ENCODE measurements at regions not wholly inside any gene's neighbourhood (a gene's known extent, or its start where the extent isn't known, plus 50 kb on each side); places are given as distances from the start of the nearest gene placed in this dataset.
"Not testable (repeated sequence)": the region's sequence is repeated elsewhere in the genome, so short reads cannot be mapped to it uniquely, and the experiment has no call there.

- H3K36me3 ChIP-seq (ENCODE audit: control insufficient read depth, insufficient read depth, low read length); H3K4me1 ChIP-seq (ENCODE audit: control insufficient read depth, insufficient read depth, low read length); H3K4me3 ChIP-seq (ENCODE audit: insufficient read depth, low read depth, low read length); H3K9me3 ChIP-seq (ENCODE audit: control insufficient read depth, low read length); H3K27me3 ChIP-seq (ENCODE audit: control insufficient read depth, insufficient read depth, low read length, poor library complexity, severe bottlenecking); H3K27ac ChIP-seq (ENCODE audit: insufficient read depth, low read depth, low read length, poor library complexity, severe bottlenecking): not testable (repeated sequence)
- WGBS, 2 experiments, result 88 to 91% methylated on average over 32 to 33 of the region's 33 CpGs
Observed at GRCh38 chr6:91052473-91053450, 465.9 kb upstream of the MAP3K7 start.

- Histone ChIP-seq H3K36me3 (ENCODE audit: control insufficient read depth, insufficient read depth, low read length) (no peaks in the 10 kb centered on the region), H3K27me3 (ENCODE audit: control insufficient read depth, insufficient read depth, low read length, poor library complexity, severe bottlenecking) (no peaks in the 10 kb centered on the region), H3K9me3 (ENCODE audit: control insufficient read depth, low read length) (no peaks in the 10 kb centered on the region), H3K4me1 (ENCODE audit: control insufficient read depth, insufficient read depth, low read length) (no peaks in the 10 kb centered on the region), H3K27ac (ENCODE audit: insufficient read depth, low read depth, low read length, poor library complexity, severe bottlenecking) (no peak overlapping the region), H3K4me3 (ENCODE audit: insufficient read depth, low read depth, low read length) (no peak overlapping the region)
- WGBS, 2 experiments, result 100% methylated on average over 1 of the region's 1 CpG
Observed at GRCh38 chr6:91045161-91045560, 458.3 kb upstream of the MAP3K7 start.

- Histone ChIP-seq H3K27me3 (ENCODE audit: control insufficient read depth, insufficient read depth, low read length, poor library complexity, severe bottlenecking) (no peaks in the 10 kb centered on the region), H3K36me3 (ENCODE audit: control insufficient read depth, insufficient read depth, low read length) (no peaks in the 10 kb centered on the region), H3K9me3 (ENCODE audit: control insufficient read depth, low read length) (no peaks in the 10 kb centered on the region), H3K4me3 (ENCODE audit: insufficient read depth, low read depth, low read length) (no peak overlapping the region), H3K27ac (ENCODE audit: insufficient read depth, low read depth, low read length, poor library complexity, severe bottlenecking) (no peak overlapping the region), H3K4me1 (ENCODE audit: control insufficient read depth, insufficient read depth, low read length) (no peaks in the 10 kb centered on the region)
- 74 to 97% methylated on average over 2 of the region's 2 CpGs for WGBS, 2 experiments
Observed at GRCh38 chr6:91043751-91044150, 456.9 kb upstream of the MAP3K7 start.

DNA sequence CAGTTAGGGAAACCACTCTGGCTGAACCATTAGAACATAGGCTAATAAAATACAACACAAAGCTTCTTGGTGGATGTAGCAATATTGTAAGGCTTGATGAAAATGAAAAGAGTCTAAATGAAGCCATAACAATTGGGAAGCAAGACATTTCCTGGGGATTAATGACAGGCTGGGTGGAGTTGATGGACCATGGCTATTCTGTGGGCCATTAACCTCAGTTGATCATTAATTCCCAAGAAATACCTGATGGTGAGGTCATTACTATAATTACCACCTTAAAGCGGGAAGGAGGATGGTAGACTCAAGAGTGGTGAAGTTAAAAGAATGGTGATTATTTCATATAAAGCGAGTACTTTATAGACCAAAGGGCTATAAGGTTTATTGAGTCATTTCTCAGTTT, 455.8 kb upstream of the MAP3K7 start:
- Histone ChIP-seq H3K9me3 (ENCODE audit: control insufficient read depth, low read length) (no peaks in the 10 kb centered on the region), H3K4me3 (ENCODE audit: insufficient read depth, low read depth, low read length) (no peak overlapping the region), H3K4me1 (ENCODE audit: control insufficient read depth, insufficient read depth, low read length) (no peaks in the 10 kb centered on the region), H3K27ac (ENCODE audit: insufficient read depth, low read depth, low read length, poor library complexity, severe bottlenecking) (no peak overlapping the region), H3K36me3 (ENCODE audit: control insufficient read depth, insufficient read depth, low read length) (no peaks in the 10 kb centered on the region), H3K27me3 (ENCODE audit: control insufficient read depth, insufficient read depth, low read length, poor library complexity, severe bottlenecking) (no peaks in the 10 kb centered on the region)
- WGBS, 2 experiments, result 94 to 98% methylated on average over 2 of the region's 2 CpGs

GRCh38 chr6:91033964-91034363, 447.1 kb upstream of the MAP3K7 start:
- H3K36me3 ChIP-seq (ENCODE audit: control insufficient read depth, insufficient read depth, low read length), result no peaks in the 10 kb centered on the region
- 86% methylated on average over 1 of the region's 2 CpGs; no CpG with 5 or more reads in 1 of the 2 experiments for WGBS, 2 experiments
- no peak overlapping the region for H3K4me3 ChIP-seq (ENCODE audit: insufficient read depth, low read depth, low read length)
- no peaks in the 10 kb centered on the region for H3K4me1 ChIP-seq (ENCODE audit: control insufficient read depth, insufficient read depth, low read length)
- no peaks in the 10 kb centered on the region for H3K9me3 ChIP-seq (ENCODE audit: control insufficient read depth, low read length)
- H3K27ac ChIP-seq (ENCODE audit: insufficient read depth, low read depth, low read length, poor library complexity, severe bottlenecking), result no peak overlapping the region
- H3K27me3 ChIP-seq (ENCODE audit: control insufficient read depth, insufficient read depth, low read length, poor library complexity, severe bottlenecking), result no peaks in the 10 kb centered on the region

DNA sequence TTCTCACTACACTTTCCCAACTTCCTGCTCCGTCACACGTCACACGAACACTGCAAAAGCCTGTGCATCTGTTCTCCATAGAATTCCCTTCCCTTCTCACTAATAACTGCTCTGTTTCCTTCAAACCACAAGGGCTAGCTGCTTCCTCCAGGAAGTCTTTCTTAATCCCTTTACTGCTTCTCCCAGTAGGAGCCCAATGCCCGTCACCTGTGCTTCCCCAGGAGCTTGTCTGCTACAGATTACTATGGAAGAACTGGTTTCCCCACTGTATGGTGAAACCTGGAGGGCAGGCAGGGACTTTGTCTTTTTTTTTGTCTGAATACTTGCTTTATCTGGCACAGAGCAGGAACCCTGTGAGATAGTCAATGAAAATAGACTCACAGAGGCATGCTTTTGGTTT, 444.7 kb upstream of the MAP3K7 start:
- Histone ChIP-seq H3K9me3 (ENCODE audit: control insufficient read depth, low read length) (no peaks in the 10 kb centered on the region), H3K27me3 (ENCODE audit: control insufficient read depth, insufficient read depth, low read length, poor library complexity, severe bottlenecking) (no peaks in the 10 kb centered on the region), H3K4me1 (ENCODE audit: control insufficient read depth, insufficient read depth, low read length) (no peaks in the 10 kb centered on the region), H3K27ac (ENCODE audit: insufficient read depth, low read depth, low read length, poor library complexity, severe bottlenecking) (no peak overlapping the region), H3K36me3 (ENCODE audit: control insufficient read depth, insufficient read depth, low read length) (no peaks in the 10 kb centered on the region), H3K4me3 (ENCODE audit: insufficient read depth, low read depth, low read length) (no peak overlapping the region)
- WGBS, 2 experiments, result 87 to 91% methylated on average over 4 of the region's 4 CpGs

- no peaks in the 10 kb centered on the region for H3K4me1 ChIP-seq (ENCODE audit: control insufficient read depth, insufficient read depth, low read length)
- no peaks in the 10 kb centered on the region for H3K27me3 ChIP-seq (ENCODE audit: control insufficient read depth, insufficient read depth, low read length, poor library complexity, severe bottlenecking)
- WGBS, 2 experiments, result 84 to 85% methylated on average over 6 of the region's 6 CpGs
- no peak overlapping the region for H3K27ac ChIP-seq (ENCODE audit: insufficient read depth, low read depth, low read length, poor library complexity, severe bottlenecking)
- H3K4me3 ChIP-seq (ENCODE audit: insufficient read depth, low read depth, low read length), result no peak overlapping the region
- H3K9me3 ChIP-seq (ENCODE audit: control insufficient read depth, low read length), result no peaks in the 10 kb centered on the region
- no peaks in the 10 kb centered on the region for H3K36me3 ChIP-seq (ENCODE audit: control insufficient read depth, insufficient read depth, low read length)
Observed at GRCh38 chr6:91029211-91029610, 442.3 kb upstream of the MAP3K7 start.

GRCh38 chr6:91023529-91023928, 436.7 kb upstream of the MAP3K7 start:
- no peaks in the 10 kb centered on the region for H3K27me3 ChIP-seq (ENCODE audit: control insufficient read depth, insufficient read depth, low read length, poor library complexity, severe bottlenecking)
- no peak overlapping the region for H3K27ac ChIP-seq (ENCODE audit: insufficient read depth, low read depth, low read length, poor library complexity, severe bottlenecking)
- no peak overlapping the region for H3K4me3 ChIP-seq (ENCODE audit: insufficient read depth, low read depth, low read length)
- no peaks in the 10 kb centered on the region for H3K4me1 ChIP-seq (ENCODE audit: control insufficient read depth, insufficient read depth, low read length)
- no peaks in the 10 kb centered on the region for H3K9me3 ChIP-seq (ENCODE audit: control insufficient read depth, low read length)
- no peaks in the 10 kb centered on the region for H3K36me3 ChIP-seq (ENCODE audit: control insufficient read depth, insufficient read depth, low read length)

DNA sequence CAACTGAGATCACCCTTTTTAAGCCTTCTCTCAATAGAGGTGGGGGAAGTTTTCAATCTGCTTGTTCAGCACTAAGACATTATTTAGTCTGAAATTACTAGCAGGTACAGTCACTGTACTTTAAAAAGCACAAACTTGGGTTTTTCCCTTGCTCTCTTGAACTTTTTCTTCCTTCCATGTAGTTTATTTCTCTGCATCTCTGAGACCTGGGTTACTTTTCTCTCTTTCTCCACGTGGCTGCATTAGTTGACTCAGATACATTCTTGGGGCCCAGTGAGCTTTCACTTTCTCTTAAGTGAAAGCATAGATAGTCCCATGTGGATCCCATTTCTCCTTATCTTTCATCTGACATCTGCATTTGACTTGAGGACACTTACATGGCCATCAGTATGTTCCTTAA, 433.9 kb upstream of the MAP3K7 start:
- WGBS, 2 experiments, result 68 to 74% methylated on average over 1 of the region's 1 CpG
- no peaks in the 10 kb centered on the region for H3K9me3 ChIP-seq (ENCODE audit: control insufficient read depth, low read length)
- no peaks in the 10 kb centered on the region for H3K27me3 ChIP-seq (ENCODE audit: control insufficient read depth, insufficient read depth, low read length, poor library complexity, severe bottlenecking)
- no peak overlapping the region for H3K4me3 ChIP-seq (ENCODE audit: insufficient read depth, low read depth, low read length)
- no peak overlapping the region for H3K27ac ChIP-seq (ENCODE audit: insufficient read depth, low read depth, low read length, poor library complexity, severe bottlenecking)
- H3K4me1 ChIP-seq (ENCODE audit: control insufficient read depth, insufficient read depth, low read length), result no peaks in the 10 kb centered on the region
- H3K36me3 ChIP-seq (ENCODE audit: control insufficient read depth, insufficient read depth, low read length), result no peaks in the 10 kb centered on the region

DNA sequence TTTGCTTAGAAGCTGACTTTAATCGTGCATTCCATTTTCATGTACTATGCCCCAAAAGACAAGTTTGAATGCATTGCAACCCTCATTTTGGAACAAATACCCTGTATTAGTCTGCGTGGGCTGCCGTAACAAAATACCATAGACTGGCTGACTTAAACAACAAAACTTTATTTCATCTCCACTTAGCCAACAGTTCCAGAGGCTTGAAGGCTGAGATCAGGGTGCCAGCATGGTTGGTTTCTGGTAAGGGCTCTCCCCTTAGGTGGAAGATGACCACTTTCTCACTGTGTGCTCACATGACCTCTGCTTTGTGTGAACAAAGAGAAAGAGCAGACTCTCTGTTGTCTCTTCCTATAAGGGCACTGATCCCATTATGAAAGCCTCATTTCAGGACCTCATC, 431.7 kb upstream of the MAP3K7 start:
- Histone ChIP-seq H3K36me3 (ENCODE audit: control insufficient read depth, insufficient read depth, low read length) (no peaks in the 10 kb centered on the region), H3K9me3 (ENCODE audit: control insufficient read depth, low read length) (no peaks in the 10 kb centered on the region), H3K4me3 (ENCODE audit: insufficient read depth, low read depth, low read length) (no peak overlapping the region), H3K27me3 (ENCODE audit: control insufficient read depth, insufficient read depth, low read length, poor library complexity, severe bottlenecking) (no peaks in the 10 kb centered on the region), H3K4me1 (ENCODE audit: control insufficient read depth, insufficient read depth, low read length) (no peaks in the 10 kb centered on the region), H3K27ac (ENCODE audit: insufficient read depth, low read depth, low read length, poor library complexity, severe bottlenecking) (no peak overlapping the region)
- WGBS, 2 experiments, result 91 to 95% methylated on average over 3 of the region's 3 CpGs

Data from ectodermal cell (in vitro differentiated cells).